HG02798 (cell line): ENCODE measurements at regions not wholly inside any gene's neighbourhood (a gene's known extent, or its start where the extent isn't known, plus 50 kb on each side); places are given as distances from the start of the nearest gene placed in this dataset.

Experiments used
- ATAC-seq: cut with Tn5 transposase; IDR thresholded peaks from one replicate; pipeline ENCODE4 v1.9.1; 2021; ENCODE audit warnings: mild to moderate bottlenecking; ENCODE audit not compliant: unreplicated experiment, poor library complexity

DNA sequence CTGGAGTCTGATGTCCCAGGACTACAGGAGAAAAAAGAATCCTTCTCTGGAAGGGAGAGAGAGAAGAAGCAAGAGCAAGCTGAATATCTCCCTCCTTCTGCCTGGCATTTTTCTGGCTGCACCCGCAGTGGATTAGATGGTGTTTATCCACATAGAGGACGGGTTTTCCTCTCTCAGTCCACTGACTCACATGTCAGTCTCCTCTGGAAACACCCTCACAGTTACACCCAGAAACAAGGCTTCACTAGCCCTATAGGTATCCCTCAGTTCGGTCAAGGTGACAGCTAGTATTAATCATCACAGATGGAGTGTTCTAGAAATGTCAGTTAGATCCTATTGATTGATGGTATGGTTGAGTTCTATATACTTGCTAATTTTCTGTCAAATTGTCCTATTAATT is 87.9 kb downstream of the RHOU start:
- no peak for ATAC-seq

DNA sequence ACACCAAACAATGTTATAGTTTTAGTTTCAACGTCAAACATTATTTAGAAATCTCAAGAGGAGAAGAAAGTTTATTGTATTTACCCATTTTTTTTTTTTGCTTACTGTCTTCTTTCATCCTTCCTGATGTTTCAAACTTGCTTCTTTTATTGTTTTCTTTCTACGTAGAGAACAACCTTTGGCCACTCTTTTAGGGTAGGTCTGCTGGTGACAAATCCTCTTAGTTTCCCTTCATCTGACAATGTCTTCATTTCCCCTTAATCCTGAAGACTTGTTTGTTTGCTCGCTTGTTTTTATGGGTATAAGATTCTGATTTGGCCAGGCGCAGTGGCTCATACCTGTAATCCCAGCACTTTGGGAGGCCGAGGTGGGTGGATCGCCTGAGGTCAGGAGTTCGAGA is 89.1 kb downstream of the RHOU start:
- no peak for ATAC-seq

DNA sequence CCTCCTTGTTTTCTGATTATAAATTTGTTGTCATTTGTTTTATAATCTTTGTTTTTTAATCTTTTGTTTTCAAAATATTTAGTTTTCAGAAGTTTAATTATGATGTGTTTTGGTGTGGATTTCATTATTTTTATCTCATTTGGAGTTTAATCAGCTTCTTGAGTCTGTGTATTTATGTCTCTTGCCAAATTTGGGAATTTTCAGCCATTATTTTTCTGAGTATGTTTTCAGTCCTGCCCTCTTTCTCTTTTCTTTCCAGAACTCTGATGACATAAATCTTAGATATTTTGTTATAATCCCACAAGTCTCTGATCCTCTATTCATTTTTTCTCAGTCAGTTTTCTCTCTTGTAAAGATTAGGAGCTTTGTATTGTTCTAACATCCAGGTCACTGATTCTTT is 89.8 kb downstream of the RHOU start:
- no peak for ATAC-seq

DNA sequence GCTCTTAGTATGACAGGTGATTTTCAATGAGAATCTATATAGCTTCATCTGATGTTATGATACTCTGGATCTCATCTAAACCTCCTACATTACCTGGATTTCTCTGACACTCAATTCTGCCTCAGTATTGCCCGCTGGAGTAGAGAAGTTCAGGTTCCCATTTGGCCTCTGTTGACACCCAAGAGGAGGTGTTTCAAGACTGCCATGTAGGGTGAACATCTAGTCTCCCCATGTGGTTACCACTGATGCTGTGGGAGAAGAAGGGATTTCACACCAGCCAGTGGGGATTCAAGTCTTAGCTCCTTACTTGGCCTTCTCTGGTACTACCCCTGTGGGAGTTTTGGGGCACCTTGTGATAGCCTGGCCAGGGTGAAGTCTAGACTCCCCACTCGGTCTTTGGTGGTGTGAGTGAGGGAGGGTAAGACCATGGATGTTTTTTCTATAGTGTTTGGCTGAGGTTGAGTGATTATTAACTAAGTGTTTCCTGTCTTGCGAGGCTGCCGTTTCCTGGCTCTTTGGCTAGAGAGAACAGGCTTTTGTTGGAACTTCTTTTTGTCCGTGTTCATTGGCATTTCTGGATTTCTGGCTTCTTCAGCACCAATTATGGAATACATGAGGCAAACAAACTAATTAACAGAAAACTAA is 90.7 kb downstream of the RHOU start:
- peak; percentile 74 for ATAC-seq

DNA sequence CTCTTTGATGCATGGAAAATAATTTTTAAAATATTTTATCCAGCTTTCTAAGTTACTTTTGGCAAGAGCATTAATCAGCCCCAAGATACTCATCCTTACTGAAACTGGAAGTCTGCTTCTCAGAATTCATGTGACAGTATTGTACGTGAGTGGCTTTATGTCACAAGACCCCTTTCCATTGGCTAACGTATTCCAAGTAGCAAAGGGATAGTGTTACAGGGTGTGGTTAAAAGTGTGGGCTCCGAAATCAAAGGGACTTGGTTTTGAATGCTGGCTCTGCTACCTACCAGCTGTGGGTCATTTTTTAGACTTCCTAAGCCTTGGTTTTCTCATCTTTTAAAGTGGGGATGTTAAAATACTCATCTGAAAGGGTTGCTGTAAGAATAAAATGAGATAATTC is 91.7 kb downstream of the RHOU start:
- ATAC-seq, result no peak

DNA sequence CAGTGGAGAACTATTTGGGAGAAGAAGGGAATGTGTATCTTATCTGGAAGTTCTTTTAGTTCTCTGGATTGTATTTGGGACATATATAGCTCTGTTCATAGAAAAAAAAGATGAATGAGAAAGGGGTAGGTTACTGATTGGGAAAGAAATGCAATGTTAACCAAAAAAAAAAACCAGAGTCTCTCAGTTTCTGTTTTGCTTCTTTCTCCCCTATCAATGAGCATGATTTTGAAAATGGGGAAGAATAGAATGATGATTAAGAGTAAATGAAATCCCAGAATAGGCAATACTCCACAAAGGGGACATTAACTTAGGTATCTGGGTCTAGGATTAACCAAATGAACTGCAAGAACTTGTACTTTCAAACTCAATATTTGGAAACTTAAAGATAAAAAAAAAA is 92.9 kb downstream of the RHOU start:
- no peak for ATAC-seq

DNA sequence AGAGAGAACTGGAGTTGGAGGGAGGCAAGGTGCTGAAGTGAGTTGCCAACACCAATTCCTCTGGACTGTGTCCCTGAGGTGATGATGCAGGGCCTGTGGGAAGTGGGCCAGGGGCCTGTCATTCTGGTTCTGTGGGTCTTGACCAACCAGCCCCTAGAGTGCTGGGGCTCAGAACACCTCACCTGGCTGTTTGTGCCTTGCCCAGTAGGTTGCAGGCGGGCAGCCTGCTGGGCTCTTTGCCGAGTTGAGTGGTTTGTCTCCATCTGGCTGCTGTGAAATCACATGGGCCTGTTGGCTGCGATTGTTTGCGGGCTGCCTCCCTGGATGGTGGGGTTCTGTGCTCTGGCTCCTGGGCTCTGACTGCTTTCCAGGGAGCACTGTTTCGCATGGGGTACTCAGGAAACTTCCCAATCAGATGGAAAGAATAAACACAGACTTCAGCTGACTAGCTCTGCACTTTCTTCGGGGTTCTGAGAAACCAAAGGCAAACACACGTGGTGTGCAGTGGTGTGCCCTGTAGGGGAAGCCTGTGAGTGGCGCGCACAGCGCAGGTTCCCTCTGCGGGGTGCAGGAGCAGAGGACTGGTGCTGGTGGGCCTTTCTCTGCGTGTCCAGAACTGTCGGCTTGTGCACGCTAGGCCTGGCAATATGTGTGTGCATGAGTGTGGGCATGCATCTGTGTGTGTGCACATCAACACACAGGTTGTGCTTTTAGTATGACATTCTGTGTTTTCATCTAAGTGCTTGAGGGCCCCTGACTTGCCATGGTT is 95.1 kb downstream of the RHOU start:
- no peak for ATAC-seq

DNA sequence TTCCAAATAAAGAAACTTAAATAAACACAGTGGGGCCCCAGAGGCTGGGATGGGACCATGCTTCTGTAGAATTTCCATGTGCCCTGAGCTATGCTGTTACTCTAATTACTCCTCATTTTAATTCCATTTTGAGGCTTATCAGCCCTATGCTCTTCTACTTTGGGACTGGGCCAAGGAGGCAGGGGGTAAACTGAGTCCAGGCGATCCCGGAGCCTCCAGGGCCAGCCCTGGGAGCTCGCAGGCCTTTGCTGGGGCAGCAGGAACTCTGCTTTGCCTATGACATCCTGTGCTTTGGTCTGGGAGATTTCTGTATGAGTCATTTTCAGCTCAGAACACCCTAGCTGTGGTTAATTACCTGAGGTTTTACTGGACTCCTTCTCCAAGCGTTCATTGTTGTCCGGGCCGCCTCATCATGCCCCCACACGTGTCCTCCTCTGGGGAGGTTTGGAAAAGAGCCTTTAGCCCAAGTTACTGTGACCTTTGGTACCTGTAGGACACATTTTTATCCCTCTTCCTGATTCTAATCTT is 95.7 kb downstream of the RHOU start:
- peak; percentile 82 for ATAC-seq

DNA sequence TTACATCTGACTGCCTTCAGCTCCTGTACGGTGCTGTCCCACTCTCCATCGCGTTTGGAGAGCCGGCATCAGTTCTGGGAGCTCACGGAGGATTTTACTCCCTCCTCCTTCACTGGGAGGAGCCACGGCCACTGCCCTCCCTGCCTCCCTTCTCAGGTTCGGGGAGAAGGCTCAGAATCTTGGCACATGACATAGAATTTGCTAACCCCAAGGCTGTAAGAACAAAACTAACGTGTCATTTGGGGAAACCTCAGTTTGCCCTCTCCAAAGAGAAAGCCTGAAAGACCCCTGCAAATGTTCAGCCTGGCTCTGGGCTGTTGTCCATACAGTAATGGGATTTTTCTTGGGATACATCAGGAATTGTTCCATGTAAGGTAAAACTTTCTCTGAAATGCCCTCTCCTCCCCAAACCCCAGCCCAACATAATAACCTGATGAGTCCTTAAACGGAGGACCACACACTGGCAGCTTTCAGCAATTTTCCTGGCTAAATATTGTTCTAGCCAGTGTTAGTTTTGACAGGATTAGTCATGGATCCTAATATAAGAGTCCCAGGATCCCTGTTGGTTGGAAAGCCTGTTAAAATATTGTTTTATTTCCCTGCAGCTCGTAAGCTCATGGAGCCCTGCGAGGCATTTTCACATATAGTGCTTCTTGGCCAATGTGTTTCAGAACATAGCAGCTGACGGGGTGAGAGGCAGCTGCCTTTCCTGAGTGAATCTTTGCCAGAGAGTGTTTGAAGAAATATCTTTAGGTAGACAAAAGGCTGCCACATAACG is 98.8 kb downstream of the RHOU start:
- no peak for ATAC-seq

DNA sequence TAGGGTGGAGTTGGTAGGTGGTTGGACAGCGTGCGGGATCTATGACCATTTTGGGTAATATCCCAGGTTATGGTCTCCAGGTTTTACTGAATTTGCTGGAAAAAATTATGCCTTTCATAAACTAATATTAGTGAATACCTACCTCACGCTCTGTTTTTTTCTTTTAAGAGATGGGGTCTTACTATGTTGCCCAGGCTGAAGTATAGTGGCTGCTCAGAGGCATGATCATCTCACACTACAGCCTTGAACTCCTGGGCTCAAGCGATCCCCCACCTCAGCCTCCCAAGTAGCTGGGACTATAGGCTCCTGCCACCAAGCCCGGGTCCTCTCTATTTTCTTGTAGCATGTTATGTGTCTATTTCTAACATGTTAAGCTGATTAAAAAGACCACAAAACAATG is 100.2 kb downstream of the RHOU start:
- ATAC-seq, result no peak

DNA sequence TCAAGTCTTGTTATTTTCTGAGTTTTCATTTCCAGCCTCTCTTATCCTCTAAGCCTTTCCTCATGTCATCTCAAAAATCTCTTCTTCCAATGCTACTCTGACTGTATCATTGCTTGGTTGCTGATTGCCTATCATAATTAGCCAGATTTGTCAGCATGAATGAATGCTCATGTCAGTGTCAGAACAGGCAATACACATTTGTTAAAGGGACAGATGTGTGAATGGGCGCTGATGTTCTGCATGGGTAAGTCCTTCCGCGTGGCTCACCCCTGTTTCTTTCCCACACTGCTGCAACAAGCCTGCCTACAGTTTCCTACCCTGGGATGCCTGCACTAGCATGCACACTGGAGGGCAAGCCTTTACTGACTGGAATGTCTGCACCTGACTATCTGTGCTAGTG is 100.6 kb downstream of the RHOU start:
- ATAC-seq, result no peak

DNA sequence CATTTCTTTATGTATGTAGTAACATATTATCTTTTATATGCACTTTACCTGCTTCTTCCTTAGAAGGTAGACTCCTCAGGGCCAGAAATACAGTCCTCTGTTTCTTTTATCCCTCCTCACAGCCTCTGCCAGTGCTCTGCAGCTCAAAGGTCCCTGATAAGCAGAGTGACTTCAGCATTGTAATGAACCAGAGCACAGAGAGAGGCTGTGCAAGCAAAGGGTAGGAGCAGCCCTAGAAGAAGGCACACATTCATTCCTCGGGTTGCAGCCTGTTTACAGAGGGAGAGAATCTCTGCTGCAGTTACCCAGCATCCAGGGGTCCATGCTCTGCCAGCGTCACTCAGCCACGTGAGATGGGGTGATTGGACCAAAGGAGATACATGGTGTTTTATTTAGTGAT is 101.1 kb downstream of the RHOU start:
- no peak for ATAC-seq

DNA sequence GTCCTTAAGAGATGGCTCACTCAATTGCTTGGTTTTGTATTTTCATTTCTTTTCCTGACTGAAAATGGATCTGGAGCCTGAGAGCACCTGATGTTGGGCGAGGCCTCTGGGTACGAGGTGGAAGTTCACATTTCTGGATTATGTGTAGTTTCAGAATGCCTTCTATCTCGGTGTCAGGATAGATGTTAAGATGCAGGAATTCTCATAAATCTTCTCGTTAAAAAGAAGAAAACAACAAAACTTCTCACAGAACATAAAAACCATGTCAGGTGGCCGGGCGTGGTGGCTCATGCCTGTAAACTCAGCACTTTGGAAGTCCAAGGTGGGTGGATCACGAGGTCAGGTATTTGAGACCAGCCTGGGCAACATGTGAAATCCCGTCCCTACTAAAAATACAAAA is 101.8 kb downstream of the RHOU start:
- no peak for ATAC-seq

DNA sequence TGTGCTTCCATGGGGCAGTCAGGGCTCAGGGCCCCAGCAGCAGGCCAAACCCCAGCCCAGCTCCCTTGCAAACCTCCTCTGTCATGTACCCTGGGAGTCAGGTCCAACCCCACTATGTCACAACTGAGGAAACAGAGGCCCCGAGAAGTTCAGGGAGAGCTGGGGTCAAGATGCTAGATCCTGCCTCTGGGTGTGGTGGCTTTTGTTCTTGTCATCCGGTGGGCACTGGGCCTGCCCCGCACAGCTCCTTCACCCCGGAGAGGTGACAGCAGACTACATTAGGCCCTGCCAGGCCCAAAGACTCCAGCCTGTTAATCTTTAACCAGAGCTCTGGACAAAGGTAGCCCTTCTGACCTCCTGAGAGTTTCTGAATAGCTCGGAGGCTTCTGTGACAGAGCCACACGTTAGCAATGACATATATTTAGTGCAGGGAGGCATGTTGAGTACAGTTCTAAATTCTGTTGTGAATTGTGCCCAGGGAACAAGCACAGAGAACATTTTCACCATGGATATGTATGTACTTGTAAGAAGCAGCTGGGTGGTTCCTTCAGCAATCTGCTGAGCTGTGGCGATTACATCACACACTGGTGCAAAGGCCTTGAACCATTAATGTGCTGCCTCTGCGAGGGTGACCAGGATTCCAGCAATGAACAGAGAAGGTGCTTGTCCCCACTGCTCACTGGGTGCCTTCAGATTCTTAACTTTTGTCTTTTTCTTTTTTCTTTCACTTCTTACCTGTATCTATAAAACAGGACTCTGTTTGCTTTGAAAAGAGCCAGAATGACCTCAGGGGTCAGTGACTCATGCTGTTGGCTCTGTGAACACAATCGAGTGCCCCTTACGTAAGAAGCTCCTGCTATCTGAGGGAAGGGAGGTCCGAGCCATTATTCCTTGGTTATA is 102.8 kb downstream of the RHOU start:
- ATAC-seq, result peak; percentile 74

DNA sequence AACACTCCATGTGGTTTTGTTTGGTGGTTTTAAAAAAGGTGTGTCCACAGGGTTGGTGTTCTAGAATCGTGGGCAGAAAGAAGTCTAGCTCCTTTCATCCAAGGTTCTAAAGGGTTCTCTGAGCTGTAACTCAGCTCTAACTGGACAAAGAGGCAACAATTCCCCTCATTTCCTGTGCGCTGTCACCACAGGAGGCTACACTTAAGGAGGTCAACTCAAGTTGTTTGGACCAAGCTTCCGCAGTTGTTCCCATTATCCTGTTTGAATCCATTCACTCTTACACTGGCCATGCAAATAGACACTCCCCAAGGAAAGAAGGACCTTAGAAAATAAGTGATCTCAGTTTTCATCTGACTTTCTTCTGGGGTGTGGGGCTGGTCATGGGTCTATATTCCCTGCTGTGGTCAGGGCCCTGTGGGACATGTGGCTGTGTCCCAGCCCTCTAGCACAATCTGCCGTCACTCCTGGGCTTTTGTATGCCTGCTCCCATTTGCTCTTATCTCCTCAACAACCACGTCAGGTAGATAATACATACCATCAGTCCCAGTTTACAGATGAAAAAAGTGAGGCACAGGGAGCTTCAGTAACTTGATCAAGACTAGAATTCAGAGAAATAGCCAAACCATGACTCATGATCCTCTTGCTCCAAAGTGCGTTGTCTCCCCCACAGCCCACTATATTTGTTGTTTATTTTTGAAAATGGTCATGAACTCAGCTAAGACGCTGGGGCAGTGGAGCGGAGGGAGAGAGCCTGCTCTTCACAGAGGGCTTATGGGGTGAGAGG is 103.6 kb downstream of the RHOU start:
- ATAC-seq, result no peak

DNA sequence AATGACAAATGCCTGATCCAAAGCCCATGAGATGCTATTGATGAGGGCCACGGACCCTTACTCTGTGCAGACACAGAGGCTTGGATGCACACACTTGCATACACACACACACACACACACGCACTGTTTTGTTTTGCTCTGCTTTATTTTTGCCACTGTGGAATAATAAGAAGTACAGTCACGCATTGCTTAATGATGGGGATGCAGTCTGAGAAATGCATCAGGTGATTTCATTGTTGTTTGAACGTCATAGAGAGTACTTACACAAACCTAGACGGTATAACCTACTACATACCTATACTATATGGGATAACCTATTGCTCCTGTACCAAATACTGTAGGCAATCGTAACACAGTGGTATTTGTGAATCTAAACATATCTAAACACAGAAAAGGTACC is 104.4 kb downstream of the RHOU start:
- no peak for ATAC-seq

DNA sequence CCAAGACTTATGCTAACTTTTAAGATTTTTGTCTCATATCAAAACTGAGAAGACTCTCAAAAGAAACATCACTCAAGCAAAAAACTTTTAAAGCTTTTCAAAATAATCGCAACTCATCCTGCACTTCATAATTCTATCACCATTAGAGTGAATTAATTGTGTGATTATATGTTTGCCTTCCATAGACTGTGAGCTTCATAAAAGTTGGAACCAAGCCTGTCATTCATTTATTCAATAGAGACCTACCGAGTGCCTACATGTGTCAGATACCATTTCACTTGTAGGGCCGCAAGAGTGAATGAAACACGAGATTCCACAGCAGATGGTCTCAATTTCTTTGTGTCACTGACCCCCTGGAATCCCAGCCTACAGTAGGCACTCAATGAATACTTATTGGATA is 106.4 kb downstream of the RHOU start:
- no peak for ATAC-seq

DNA sequence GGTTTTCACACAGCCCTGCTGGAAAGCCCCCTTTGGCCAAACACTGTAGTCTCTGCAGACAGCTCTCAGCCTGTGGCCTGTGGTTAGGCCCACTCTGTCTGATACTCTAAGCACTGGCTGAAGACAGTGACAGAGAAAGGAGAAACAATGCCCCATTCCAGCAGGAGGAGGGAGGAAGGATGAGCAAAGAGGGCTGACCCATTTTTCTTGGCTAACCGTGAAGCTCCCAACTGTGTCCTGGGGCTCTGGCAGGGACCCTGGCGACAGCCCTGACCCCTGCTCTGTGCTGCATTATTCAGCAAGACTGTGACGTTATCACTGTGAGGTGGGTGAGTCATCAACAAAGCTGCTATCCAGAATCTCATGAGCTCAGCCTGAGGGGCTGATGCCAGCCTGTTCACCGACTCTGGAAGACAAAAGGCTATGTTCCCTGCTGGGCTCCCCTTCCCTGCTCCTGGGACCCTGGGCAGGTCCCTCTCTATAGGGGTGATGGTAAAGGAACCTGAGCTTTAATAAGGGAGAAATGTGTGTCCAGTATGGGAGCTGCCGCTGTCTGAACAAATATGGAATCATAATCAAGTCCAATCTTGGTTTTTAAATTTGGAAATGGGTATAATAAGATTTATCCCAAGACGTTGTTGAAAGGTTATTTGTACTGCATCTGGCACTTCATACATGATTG is 107.0 kb downstream of the RHOU start:
- peak; percentile 68 for ATAC-seq

DNA sequence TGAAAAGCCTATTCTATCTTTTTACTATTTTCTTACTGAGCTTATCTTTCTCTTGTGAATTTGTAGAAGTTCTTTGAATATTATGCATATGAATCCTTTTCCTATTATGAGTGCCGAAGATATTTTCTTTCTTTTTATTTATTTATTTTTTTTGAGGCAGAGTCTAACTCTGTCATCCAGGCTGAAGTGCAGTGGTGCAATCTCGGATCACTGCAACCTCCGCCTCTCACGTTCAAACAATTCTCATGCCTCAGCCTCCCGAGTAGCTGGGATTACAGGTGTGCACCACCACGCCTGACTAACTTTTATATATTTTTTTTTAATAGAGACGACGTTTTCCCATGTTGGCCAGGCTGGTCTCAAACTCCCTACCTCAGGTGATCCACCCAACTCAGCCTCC is 109.8 kb downstream of the RHOU start:
- ATAC-seq, result no peak
